Transverse colon (tissue), 3 donors: ENCODE measurements at regions not wholly inside any gene's neighbourhood (a gene's known extent, or its start where the extent isn't known, plus 50 kb on each side); places are given as distances from the start of the nearest gene placed in this dataset.

Experiments used
- CTCF ChIP-seq, 5 experiments: fragments of 200-600 bp in 3 of 5; fragments of 450-650 bp in 2 of 5; sonication (generic) in 3 of 5; IDR thresholded peaks; 1 replicate in 2 of 5; 2 replicates in 3 of 5; pipeline ENCODE4 v1.5.1; 2016 to 2017; ENCODE audit warnings: antibody characterized with exemption in 5 of 5, inconsistent platforms in 3 of 5, mild to moderate bottlenecking in 2 of 5, moderate library complexity in 1 of 5
- EP300 ChIP-seq: sonication (generic); formaldehyde crosslinking; IDR thresholded peaks from one replicate; pipeline ENCODE4 v1.6.1; 2017; ENCODE audit warnings: antibody characterized with exemption, low read depth

- no peak for TF ChIP-seq CTCF (IDR thresholded peaks at IDR 0.05)
- TF ChIP-seq EP300, result no peak
Observed at GRCh38 chr20:60465993-60466686, 507.9 kb downstream of the CDH26 start.
